Left ventricle myocardium superior (tissue), 1 donor: ENCODE measurements at regions not wholly inside any gene's neighbourhood (a gene's known extent, or its start where the extent isn't known, plus 50 kb on each side); places are given as distances from the start of the nearest gene placed in this dataset.

ENCODE experiments used
- ATAC-seq: fragments of 200-7000 bp; cut with Tn5 transposase; one replicate; pipeline ENCODE4 v1.9.1; 2020; ENCODE audit warnings: mild to moderate bottlenecking, moderate library complexity
- DNase-seq: peaks from one replicate; pipeline ENCODE4 v3.0.0-alpha.2; 2020
- intact Hi-C: fragments of 100-400 bp; cut with micrococcal nuclease; formaldehyde crosslinking; loops from one replicate; pipeline ENCODE4 v1.11.0; 2022
- donor health status: DM: no; HTN: yes; CAD: no; lungs with severe emphysema.

DNA sequence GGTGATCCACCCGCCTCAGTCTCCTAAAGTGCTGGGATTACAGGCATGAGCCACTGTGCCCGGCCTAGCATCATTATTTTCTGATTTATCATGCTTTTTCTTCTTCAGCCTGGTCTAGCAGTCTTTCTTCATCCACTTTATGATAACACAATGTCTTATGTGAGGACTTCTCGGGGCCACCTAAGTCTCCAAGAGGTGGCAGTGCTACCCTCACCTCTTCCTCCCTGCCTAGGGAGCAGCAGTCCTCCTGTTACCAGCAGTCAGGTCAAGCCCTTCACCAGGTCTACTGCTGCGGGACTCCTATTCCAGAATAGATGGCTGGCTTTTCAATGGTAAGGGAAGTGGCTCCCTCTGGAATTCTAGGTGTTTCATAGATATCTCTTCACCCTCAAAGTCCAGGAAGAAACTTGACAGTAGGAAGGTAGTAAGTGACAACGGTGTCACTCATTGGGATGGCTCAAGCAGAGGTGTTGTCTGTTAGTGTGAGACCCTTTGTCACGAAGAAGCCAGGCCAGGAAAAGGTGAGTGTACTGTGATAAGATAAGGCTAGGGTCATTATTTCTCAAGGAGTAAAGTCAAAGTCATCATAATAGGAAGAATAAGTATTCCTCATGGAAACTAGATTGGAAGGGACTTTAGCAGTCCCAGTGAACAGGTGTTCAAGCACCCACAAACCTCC, 164.0 kb downstream of the KLF5 start:
- DNase-seq (no peak), ATAC-seq (no peak)
- intact Hi-C loops: no loop called here

DNA sequence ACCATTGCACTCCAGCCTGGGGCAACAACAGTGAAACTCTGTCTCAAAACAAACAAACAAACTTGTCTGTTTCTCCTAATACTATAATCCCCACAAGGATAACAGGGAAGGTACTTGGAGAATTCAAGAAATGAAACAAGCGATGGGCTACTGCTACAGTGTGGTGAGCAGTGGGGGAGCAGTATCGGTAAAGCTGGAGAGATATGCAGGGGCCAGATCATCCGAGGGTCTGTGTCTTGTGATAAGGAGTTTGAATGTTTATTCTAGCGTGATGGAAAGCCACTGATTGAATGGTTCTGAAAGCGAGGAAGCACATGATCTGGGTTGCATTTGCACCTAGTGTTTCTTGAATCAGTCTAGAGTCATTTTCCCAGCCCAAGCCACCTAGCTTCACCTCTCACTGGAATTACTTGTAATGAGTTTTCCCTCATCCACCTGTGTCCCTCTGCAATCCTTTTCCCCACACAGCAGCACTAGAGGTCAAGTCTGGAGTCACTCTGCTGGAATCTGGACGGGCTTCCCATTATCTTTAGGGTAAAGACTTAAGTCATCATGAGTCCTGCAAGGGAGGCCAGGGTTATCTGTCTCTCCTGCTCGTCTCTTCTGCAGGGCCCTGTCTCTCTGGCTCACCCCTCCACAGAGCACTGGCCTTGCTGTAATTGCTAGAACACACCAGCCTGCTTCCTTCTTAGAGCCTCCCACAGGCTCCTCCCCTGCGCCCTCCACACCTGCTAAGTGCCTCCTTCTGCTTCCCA, 162.3 kb downstream of the KLF5 start:
- DNase-seq: no peak
- intact Hi-C loops: no loop called here
- no peak for ATAC-seq

DNA sequence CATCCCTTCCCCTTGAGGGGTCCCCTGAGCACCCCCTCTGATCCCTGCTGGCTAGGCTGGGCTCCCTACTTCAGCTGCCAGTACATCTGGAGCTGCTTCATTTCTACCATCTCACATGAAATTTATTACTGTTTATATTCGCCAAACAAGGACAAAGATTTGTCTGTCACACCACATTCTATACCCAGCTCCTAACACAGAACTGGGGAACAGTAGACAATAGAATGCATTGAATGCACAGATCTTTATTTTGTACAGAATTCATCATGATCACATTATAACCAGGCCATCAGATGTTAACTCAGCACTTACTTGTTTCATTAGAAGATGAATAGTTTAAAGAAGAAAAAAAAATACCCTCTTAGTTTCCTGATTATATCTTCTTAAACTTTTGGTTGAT, 159.4 kb downstream of the KLF5 start:
- intact Hi-C loops: no loop called here
- DNase-seq (no peak), ATAC-seq (no peak)

DNA sequence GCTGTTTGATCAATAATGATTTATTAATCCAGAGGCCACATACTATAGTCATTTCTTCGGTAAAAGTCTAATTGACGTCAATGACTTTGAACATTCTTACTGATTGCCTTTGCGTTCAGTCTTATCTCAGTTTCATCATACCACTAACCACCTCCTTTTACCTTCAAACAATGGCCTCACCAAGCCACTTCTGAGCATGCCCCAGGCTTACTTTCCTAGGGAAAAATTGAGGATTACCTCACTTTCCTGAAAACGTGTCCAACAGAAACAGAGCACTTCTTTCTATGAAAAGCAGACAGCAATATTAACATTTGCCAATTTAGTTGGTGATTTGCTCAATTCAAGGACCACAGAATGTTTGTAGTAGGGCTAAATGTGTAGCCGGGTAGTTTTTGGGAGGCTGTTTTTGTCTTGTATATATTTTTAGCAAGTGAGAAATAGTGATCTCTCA, 157.6 kb downstream of the KLF5 start:
- no peak for ATAC-seq
- intact Hi-C loops: no loop called here
- no peak for DNase-seq

DNA sequence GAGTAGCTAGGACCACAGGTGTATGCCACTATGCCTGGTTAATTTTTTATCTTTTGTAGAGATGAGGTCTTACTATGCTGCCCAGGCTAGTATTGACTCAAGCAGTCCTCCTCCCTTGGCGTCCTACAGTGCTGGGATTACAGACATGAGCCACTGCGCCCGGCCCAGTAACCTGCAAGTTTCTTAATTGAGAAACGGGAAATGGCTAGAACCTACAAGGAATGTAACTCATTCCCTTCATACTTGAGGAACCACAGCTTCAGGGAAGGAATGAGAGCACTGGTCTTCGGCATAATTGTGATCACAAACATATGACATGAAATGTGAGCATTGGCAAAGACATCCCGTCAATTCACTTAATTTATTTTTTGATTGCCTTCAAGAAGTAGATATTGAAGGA, 157.0 kb downstream of the KLF5 start:
- ATAC-seq (no peak), DNase-seq (no peak)
- intact Hi-C loops: no loop called here

DNA sequence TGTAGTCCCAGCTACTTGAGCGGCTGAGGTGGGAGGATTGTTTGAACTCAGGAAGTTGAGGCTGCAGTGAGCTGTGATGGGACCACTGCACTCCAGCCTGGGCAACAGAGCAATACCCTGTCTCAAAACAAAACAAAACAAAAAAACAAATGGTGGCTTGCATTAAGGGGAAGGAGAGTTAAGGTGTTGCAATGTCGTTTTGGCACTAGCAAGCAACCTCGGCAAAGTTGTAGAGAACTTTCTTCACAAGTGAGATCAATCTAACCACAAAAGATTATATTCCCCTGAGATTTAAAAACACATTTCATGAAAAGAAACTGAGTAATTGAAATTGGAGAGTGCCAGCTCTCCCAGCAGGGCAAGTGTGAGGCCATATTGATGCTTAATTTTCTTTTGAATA, 153.7 kb downstream of the KLF5 start:
- ATAC-seq (no peak), DNase-seq (no peak)
- intact Hi-C loops: no loop called here

DNA sequence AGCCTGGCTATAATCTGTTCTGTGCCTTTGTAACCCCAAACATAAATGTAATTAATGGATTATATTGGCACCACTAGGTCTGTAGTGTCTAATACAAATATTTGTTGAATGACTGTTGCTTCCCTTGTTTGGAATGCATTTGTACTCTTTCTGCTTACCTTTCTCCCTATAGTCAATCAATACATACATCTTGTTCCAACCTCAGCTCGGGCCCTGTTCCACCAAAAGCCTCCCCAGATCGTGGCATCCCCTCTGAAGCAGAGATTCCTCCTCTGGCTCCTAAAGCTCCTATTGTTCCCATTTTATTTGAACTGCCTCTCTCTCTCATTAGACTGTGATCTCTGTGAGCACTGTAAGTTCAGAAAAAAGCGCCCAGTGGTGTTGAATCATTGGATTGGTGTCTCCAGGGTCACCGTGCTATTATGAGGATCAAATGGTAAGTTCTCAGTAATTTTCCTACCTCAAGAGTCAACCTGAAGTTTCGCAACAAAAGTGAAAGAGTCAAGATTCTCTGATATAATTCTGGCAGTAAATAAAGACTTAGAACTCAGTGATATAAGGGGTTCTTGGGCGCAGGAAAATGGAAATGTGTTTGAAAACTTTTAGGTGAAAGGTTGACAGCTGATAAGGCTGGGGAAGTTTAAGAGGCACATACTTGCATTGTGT, 151.5 kb downstream of the KLF5 start:
- intact Hi-C loops: no loop called here
- no peak for ATAC-seq
- no peak for DNase-seq

DNA sequence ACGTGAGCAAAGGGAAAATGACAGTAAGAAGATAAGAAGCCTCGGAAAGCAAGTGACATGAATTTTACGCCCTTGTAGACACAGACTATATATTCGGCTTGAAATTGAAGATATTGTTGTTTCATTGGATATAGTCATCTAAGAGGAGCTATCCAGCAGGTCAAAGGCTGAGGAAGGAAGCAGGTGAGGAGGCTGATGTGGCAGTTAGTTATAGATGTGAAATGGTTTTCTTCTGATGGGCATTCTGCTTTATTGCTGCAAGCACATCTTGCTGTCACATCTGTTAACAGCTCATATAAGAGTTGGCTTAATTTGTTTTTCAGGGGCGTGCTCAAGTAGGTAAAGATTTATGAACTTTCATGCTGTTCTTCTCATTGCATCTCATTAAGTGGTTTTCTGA, 146.1 kb downstream of the KLF5 start:
- DNase-seq (no peak), ATAC-seq (no peak)
- intact Hi-C loops: no loop called here

DNA sequence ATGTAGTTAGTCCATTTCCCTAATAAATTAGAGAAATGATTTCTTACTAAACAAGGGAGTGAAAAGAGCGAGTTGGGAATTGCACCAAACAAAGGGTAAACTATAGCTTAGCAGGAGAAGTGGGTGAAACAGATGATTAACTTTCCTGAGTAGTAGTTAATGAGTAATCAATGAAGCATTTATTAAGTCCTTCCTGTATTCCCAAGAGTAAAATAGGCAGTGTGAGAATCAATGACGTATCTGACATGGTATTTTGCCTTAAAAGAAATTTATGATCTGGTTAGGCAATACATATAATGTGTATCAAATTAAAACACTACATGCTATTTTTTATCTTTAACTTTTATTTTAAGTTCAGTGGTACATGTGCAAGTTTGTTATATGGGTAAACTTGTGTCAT, 142.8 kb downstream of the KLF5 start:
- ATAC-seq: no peak
- no peak for DNase-seq
- intact Hi-C loops: no loop called here

DNA sequence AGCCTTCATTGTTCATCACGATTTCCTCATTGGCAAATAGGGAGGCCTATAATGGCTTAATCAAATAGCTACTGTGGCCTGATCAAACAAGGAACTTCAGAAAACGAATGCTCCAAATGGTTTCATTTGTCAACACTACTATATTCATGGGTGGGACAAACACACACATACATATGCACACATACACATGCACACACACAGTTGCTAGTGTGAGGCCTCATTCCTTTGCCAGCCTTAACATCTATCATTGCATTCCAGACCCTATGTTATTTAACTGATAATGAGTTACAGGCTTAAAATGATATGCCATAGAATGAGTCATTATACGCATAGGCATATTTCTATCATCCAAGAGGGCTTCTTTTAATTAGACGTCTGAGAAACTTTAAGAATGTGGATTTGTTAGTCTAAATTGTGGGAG, 140.2 kb downstream of the KLF5 start:
- intact Hi-C loops: no loop called here
- ATAC-seq (no peak), DNase-seq (no peak)

DNA sequence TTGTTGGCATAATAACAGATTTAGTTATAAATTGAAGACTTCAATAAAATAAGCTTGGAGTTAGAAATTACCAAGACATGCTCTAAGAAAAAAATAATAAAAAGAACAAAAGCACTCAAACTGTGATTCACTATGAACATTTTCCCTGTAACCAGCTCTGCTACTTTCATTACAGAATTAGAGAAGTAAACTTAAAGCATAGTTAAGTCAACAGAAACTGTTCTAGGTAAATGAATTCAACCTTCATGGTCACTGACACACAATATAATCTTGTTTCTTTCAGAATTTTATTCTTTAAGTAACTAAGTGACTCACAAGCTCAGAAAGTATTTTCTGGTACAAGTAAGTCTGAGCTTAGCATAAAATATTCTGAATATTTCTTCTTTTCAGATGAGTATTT, 136.3 kb downstream of the KLF5 start:
- DNase-seq (no peak), ATAC-seq (no peak)
- intact Hi-C loops: no loop called here

DNA sequence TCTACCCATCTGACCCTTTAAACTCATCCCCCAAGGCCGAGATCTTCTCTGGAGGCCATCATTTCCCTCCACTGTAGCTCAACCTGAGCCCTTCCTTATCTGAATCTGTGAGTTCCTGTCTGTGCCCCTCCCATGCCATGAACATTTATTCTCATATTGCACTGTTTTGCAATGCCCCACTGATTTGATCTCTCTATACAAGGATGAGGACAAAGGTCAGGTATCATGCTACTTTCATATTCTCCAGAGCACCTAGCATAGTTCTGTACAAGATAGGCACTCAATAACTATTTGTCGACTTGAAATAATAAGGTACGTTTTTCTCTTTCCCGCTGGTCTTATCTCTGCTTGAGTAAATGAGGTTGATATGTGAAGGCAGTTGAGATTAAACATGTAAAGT, 135.5 kb downstream of the KLF5 start:
- intact Hi-C loops: no loop called here
- DNase-seq: no peak
- no peak for ATAC-seq

DNA sequence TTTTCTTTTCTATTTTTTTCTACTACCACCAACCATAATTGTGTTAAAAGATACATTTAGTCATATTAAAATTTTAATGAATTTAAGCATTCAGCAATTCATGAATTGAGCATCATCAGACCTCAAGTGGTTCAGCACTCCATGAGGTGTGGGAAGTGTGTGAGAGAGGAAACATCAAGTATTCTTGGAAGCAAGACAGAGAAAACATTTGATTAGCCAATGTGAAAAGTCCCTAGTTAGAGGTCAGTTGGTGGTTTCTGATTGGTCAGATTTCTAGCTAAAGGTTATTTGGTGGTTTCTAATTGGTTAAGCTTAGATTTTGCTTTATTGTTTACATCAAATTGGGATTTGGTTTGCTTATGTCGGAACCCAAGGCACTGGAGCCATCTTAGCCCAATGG, 134.7 kb downstream of the KLF5 start:
- intact Hi-C loops: no loop called here
- DNase-seq (no peak), ATAC-seq (no peak)

DNA sequence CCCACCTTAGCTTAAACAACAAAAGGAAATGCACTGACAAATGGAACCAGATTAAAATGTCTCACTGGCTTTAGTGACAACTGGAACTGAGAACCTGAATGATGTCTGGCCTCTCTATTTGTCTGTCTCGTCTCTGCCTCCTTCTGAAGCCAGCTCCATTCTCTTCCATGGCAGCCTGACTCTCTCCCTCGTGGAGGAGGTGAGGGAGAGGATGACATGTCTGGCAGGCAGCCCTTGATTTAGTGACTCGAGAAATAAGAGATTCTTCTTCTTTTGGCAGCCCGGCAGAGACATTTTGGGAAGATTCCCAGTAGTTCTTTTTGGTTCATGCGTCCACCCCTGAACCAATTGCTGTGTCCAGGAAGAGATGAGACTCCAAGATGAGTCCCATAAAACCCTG, 131.7 kb downstream of the KLF5 start:
- ATAC-seq (no peak), DNase-seq (no peak)
- intact Hi-C loops: no loop called here

DNA sequence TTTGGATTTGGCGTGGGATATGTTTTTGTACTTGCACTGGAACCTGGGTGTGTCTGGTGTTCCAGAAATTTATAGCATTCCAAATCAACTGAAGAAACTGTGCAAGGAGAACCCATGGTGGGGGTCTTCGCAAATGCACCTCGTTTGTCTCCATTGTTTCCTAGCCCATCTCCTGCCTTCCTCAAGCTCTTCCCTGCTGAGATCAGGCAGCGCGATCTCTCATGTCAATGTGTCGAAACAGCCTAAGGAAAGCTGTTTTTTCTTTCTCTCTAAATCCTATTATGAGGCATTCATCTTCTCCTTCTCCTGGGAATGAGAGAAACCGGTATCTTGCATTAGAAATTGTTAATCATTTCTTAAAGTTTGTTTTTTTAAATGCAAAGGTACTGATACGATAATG, 131.0 kb downstream of the KLF5 start:
- DNase-seq (no peak), ATAC-seq (no peak)
- intact Hi-C loops: no loop called here

DNA sequence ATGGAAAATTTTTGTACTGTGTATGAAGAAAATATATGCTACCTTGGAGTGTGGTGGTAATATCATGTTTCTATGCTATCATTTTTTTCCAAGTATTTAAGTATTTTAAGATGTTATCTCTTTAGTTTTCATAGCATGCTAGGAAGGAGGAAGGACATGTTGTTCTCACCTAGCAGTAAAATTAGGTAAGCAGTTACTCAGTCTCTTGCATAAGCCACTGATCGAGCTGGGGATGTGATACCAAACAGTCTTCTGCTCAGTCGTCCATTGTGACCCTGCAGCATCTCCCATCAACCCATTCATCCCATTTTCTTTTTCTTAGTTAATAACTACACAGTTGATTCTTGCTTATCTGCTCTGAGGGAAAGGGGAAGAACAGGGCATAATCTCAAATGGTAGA, 130.6 kb downstream of the KLF5 start:
- ATAC-seq (no peak), DNase-seq (no peak)
- intact Hi-C loops: no loop called here

DNA sequence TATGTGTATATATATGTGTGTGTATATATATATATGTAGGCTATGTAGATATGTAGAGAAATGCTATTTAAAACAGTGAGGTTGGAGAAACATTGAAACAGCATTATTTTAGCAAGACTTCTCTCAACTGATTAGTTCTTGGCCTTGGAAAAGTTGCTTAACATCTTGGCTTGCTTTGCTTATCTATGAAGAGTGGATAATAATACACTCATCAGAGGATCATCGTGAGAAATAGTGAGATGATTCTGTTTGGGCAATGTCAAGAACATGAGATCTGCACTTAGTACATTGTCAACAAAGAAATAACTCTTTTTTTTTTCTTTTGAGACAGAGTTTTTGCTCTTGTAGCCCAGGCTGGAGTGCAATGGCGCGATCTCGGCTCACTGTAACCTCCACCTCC, 128.3 kb downstream of the KLF5 start:
- DNase-seq (no peak), ATAC-seq (no peak)
- intact Hi-C loops: no loop called here

DNA sequence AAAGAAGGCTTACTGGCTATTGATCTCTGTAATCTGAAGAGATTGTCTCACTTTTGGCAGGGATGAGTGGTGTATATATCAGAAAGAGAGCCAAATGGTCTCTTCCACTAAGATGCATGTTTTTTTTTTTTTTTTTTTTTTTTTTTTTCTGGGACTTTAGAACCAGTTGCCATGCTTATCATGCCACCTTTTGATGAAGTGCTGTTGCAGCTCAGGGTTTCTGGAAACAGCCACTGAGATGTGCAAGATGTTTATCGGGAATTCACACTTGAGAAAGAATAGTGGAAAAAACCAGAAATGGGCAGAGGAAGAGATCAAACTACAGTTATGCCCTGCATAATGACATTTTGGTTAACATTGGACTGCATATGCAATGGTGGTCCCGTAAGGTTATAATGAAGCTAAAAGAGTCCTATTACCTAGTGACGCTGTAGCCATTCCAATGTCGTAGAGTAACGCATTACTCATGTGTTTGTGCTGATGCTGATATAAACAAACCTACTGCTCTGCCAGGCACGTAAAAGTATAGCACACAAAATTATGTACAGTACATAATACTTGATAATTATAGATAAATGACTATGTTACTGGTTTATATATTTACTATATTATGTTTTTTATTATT, 121.0 kb downstream of the KLF5 start:
- intact Hi-C loops: no loop called here
- ATAC-seq: no peak
- DNase-seq: no peak

DNA sequence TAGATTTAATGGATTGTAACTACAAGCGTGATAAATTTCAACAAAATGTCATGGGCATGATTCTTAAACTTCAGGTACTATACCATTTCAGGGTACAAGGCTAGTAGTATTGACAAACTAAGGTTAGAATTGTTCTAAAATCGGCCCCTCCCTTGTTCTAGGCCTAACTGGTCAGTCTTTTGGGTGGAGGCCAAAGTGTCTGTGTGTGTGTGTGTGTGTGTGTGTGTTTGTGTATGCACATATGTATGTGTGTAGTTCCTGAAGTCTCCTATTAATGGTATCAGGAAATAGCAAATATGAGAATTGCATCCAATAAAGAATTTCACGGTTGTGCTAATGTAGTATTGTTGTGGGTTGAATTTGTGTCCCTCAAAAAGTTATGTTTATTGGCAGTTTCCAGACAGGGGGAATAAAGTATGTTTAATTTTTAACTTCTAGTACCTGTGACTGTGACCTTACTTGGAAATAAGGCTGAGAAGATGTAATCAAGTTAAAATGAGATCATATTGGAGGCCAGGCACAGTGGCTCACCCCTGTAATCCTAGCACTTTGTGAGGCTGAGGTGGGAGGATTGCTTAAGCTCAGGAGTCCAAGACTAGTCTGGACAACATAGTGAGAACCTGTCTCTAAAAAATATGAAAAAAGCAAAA, 119.2 kb downstream of the KLF5 start:
- ATAC-seq (no peak), DNase-seq (no peak)
- intact Hi-C loops: no loop called here

DNA sequence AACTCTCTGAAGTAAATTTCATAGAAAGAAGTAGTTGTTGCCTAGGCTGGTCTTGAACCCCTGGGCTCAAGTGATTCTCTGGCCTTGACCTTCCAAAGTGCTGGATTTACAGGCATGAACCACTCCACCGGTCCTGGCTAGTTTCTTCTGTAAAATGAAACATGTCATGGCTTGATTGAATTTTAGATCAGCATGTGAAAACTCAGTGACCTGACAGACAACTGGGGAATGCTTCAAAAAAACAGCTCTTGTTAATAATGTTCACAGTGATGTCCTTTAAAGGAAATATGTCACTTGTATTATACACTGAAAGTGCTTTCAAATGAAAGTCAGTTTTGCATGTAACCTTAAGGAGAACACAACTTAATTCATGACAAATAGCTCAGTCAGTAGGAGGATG, 118.2 kb downstream of the KLF5 start:
- DNase-seq: no peak
- no peak for ATAC-seq
- intact Hi-C loops: no loop called here
